Erythroblast (primary cell): ENCODE measurements at regions not wholly inside any gene's neighbourhood (a gene's known extent, or its start where the extent isn't known, plus 50 kb on each side); places are given as distances from the start of the nearest gene placed in this dataset.

Experiments
- GATA1 ChIP-seq: IDR thresholded peaks from 2 replicates; pipeline ENCODE4 v1.6.1; 2011; ENCODE audit warnings: low read depth, mild to moderate bottlenecking, control low read depth, low read length, moderate library complexity
- POLR2A ChIP-seq: IDR thresholded peaks from 2 replicates; pipeline ENCODE4 v1.6.1; 2011; ENCODE audit warnings: mild to moderate bottlenecking, low read length

DNA sequence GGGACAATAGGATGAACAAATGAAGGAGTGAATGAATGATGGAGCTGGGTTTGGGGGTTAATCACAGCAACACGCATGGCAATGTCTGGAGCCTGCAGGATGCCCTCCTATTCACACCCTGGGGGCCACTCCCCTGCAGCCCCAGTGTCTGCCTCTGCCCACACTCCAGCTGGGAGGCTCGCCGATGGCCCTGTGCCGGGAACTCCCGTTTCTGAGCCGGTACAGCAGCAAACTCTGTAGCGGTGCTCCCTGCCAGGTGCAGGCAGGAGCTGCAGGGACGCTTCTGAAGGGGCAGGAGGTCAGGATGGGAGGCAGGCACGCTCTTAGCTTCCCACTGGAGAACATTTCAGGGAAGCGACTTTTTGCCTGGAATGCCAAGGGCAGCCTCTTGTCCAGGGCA is 55.4 kb upstream of the NCOR2 start:
- TF ChIP-seq POLR2A = no peak
- no peak for TF ChIP-seq GATA1
